ENCODE measurements at regions not wholly inside any gene's neighbourhood (a gene's known extent, or its start where the extent isn't known, plus 50 kb on each side); places are given as distances from the start of the nearest gene placed in this dataset.
"Not testable (repeated sequence)": the region's sequence is repeated elsewhere in the genome, so short reads cannot be mapped to it uniquely, and the experiment has no call there.

DNA sequence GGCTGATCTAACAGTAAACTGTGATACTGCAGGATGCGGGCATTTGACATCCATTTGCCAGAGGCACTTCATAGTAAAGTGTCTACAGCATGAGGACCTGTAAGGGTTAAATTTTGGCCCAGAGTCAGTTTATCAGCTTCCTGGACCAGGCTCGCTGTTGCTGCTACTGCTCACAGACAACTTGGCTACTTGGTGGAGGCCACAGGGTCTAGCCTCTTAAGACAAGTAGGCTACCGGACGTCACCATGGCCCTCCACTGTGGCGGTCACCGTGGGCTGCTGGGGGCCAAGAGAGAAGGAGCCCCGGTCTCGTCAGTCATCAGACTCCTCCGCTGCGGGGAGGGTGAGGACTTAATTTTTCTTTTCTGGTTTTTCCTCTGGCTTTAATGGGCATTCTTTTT is 117.3 kb upstream of the PZP start:
- intact Hi-C loops (cut with DNase I): no loop called here
- DNase-seq (ENCODE audit: low spot score): no peak

DNA sequence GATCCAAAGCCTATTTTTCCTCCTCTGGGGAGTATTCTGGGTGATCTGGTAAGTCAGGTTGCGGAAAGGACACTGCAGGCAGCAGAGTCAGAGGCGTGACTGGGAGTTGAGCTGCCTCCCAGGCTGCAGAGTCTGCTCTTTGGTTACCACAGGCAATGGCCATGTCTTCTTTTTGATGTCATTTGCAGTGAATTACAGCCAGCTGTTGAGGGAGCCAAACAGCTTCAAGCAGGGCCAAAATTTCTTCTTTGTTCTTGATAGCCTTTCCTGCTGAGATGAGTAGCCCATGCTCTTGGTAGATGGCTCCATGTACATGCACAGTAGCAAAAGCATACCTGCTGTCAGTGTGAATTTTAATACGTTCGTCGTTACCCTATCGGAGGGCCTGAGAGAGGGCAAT is 116.6 kb upstream of the PZP start:
- intact Hi-C loops (cut with DNase I): no loop called here
- no peak for DNase-seq (ENCODE audit: low spot score)

- intact Hi-C loops (cut with DNase I): no loop called here
- no peak for DNase-seq (ENCODE audit: low spot score)
Measured at GRCh38 chr12:9323144-9323681, 115.0 kb upstream of the PZP start.

- intact Hi-C loops (cut with DNase I): no loop called here
- no peak for DNase-seq (ENCODE audit: low spot score)
Measured at GRCh38 chr12:9319842-9320173, 111.6 kb upstream of the PZP start.

DNA sequence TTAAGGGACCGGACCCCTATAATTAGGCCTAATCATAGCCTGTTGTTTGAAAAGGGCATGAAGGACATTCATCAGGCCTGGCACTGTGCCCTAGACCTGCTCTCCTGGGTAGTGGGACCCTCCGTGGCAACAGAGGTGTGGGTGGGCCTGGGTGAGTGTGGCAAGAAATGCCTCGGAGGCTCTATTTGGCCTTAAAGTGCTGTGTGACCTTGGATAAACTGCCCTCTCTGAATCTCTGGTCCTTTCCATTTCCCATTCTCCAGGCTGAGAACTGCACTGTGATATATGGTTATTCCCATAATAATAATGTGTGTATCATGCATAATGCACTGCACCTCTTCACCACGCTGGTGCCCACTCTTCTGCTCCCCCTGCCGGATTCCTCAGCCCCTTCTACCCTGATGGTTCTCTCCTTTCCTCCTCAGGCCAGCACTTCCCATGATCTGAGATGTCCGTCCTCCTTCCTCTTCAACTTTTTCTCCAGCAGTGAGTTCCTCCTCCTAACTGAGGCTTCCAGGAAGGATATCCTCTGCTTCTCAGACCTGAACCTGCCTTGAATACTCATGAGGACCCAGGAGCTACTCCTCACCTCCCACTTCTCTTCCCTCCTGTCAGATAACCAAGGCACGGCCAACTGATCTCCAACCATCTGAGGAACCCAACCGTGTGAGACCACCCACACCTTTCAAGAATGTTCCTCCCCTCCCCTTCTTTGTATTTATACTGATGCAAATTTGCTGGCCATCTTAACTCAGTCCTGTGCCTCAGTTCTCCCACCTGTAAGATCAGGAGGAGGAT is 111.0 kb upstream of the PZP start:
- intact Hi-C loops (cut with DNase I): no loop called here
- no peak for DNase-seq (ENCODE audit: low spot score)

DNA sequence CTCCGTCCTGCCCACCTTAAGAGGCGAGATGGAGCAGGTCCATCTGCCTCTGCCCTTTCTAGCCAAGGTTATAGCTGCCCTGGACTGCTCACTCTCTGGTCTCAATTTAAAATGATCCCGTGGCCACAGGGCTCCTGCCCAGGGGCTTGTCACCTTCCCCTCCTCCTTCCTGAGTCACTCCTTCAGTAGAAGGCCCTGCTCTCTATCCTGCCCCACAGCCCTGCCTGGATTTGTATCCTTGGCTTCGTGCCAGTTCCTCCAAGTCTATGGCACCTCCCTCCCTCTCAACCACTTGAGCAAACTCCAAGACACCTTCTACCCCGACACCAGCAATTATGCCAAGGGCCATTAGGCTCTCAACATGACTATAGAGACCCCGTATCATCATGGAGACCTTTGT is 105.3 kb upstream of the PZP start:
- intact Hi-C loops (cut with DNase I); DNase-seq (ENCODE audit: low spot score): not testable (repeated sequence)

GRCh38 chr12:9312406-9313392 is 104.5 kb upstream of the PZP start:
- intact Hi-C loops (cut with DNase I): not testable (repeated sequence)

DNA sequence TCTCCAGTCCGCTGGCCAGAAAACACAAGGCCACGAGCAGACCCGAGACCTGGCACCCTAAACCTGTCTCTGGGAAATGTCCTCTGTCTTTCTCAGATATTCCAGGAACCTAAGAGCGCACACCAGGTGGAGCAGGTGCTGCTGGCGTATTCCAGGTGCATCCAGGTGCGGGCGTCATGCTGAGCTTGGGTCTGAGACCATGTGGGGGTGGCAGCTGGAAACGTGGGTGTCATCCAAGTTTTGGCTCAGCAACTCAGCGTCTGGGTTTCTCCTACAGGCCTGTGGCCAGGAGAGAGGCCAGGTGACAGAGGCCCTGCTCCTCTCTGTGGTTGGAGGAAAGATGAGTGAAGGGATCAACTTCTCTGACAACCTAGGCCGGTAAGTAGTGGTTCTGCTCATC is 103.3 kb upstream of the PZP start:
- intact Hi-C loops (cut with DNase I); DNase-seq (ENCODE audit: low spot score): not testable (repeated sequence)

More at GRCh38 chr12:9312406-9313392, 104.5 kb upstream of the PZP start:
- DNase-seq (ENCODE audit: low spot score): not testable (repeated sequence)

GRCh38 chr12:9310645-9311044 is 102.5 kb upstream of the PZP start:
- intact Hi-C loops (cut with DNase I): not testable (repeated sequence)

DNA sequence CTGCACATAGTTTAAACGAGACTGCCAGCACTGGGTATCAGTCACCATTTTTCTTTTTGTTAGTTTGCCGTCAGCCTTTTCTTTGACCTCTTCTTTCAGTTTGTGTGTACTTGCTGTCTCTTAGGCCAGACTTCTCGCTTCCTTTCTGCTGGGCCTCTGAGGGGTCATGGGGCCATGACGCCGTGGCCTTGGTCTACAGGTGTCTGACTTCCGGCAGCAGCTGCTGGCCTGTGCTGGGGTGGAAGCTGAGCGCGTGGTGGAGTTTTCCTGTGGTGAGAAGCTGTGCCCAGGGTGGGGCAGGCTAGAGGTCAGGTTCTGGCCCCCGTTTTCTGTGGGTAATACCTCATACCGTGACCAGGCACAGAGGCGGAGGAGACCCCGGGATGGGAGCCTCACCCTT is 101.6 kb upstream of the PZP start:
- intact Hi-C loops (cut with DNase I); DNase-seq (ENCODE audit: low spot score): not testable (repeated sequence)

More at GRCh38 chr12:9310645-9311044, 102.5 kb upstream of the PZP start:
- DNase-seq (ENCODE audit: low spot score): not testable (repeated sequence)

GRCh38 chr12:9308745-9309144 is 100.5 kb upstream of the PZP start:
- DNase-seq (ENCODE audit: low spot score); intact Hi-C loops (cut with DNase I): not testable (repeated sequence)

DNA sequence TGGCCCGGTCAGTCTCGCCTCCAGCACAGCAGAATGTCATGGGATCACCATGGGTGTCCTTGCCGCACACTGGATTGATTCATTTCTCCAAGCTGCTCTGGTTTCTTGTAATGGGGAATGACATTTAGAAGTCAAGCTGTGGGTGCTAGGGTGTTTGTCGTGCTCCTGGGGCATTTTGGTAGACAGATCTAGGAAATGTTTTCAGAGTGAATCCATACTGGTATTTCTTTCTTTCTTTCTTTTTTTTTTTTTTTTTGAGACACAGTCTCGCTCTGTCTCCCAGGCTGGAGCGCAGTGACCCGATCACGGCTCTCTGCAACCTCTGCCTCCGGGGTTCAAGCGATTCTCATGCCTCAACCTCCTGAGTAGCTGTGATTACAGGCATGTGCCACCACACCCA is 100.0 kb upstream of the PZP start:
- DNase-seq (ENCODE audit: low spot score); intact Hi-C loops (cut with DNase I): not testable (repeated sequence)

GRCh38 chr12:9307255-9307654 is 99.1 kb upstream of the PZP start:
- intact Hi-C loops (cut with DNase I); DNase-seq (ENCODE audit: low spot score): not testable (repeated sequence)

DNA sequence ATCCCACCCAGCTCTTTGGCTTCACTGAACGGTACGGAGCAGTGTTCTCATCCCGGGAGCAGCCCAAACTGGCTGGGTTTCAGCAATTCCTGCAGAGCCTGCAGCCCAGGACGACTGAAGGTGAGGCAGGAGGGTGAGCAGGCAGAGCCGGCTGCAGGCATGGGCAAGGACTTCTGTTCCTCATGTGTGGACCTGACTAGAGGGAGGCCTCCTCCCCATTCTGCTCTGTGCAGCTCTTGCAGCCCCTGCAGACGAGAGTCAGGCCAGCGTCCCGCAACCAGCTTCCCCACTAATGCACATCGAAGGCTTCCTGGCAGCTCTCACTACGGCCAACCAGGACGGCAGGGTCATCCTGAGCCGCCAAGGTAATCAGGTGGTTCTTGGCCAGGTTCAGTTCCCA is 97.8 kb upstream of the PZP start:
- intact Hi-C loops (cut with DNase I); DNase-seq (ENCODE audit: low spot score): not testable (repeated sequence)

DNA sequence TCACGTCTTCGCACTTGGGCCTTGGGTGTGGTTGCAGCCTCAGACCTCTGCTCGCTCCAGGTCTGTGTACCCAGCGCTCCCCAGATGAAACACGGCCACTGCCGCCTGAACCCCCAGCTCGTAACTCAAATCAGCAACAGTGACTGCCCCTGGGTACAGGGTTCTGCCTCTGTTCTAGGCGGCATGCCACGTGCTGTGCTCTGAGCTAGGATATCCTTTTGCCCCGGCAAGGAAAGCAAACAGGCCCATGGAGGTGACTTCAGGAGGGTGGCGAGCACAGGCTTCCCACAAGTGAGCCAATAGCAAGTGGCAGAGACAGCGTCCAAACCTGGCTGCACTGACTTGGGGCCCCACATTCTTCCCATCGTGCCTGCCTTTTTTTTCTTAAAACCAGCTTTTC is 96.3 kb upstream of the PZP start:
- intact Hi-C loops (cut with DNase I); DNase-seq (ENCODE audit: low spot score): not testable (repeated sequence)

- DNase-seq (ENCODE audit: low spot score); intact Hi-C loops (cut with DNase I): not testable (repeated sequence)
Measured at GRCh38 chr12:9295872-9296271, 87.7 kb upstream of the PZP start.

GRCh38 chr12:9294072-9294620 is 86.0 kb upstream of the PZP start:
- DNase-seq (ENCODE audit: low spot score); intact Hi-C loops (cut with DNase I): not testable (repeated sequence)

- intact Hi-C loops (cut with DNase I): not testable (repeated sequence)
Measured at GRCh38 chr12:9293391-9293790, 85.2 kb upstream of the PZP start.

GRCh38 chr12:9289984-9290383 is 81.8 kb upstream of the PZP start:
- intact Hi-C loops (cut with DNase I): loop anchor here (10.0 kb wide), 1 partner anchor 175 kb away; the partner anchor contains the start of gene A2M
- DNase-seq (ENCODE audit: low spot score): not testable (repeated sequence)

More at GRCh38 chr12:9293391-9293790, 85.2 kb upstream of the PZP start:
- not testable (repeated sequence) for DNase-seq (ENCODE audit: low spot score)

DNA sequence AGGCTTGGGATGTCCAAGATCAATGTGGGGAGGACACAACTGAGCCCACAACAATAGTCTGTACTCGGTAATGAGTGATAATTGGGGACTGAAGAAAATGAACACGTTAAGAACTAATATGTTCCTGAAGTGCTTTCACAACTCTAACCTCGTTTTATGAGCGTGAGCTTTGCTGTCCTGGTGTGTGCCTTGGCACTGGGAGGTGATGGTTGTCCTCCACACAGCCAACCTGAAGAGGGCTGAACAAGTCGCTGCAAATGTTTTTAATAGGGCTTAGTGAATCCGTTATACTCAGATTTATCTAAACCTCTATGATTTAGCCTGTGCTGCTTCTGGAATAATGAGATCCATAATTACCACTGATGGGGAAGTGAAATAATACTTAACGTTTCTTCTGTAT is 76.5 kb upstream of the PZP start:
- intact Hi-C loops (cut with DNase I): loop anchor here (10.0 kb wide), 1 partner anchor 170 kb away; the partner anchor contains the start of gene A2M

More for the DNA sequence above, 76.5 kb upstream of the PZP start:
- not testable (repeated sequence) for DNase-seq (ENCODE audit: low spot score)

Measured in cardiac septum (tissue), 1 donor.